NT2/D1 (cell line): ENCODE measurements at regions not wholly inside any gene's neighbourhood (a gene's known extent, or its start where the extent isn't known, plus 50 kb on each side); places are given as distances from the start of the nearest gene placed in this dataset.

ENCODE experiments used
- SUZ12 ChIP-seq: IDR thresholded peaks from 2 replicates; pipeline ENCODE4 v1.6.1; 2011; ENCODE audit not compliant: insufficient read length, insufficient read depth; ENCODE audit errors: extremely low read depth
- YY1 ChIP-seq: IDR thresholded peaks from 2 replicates; pipeline ENCODE4 v1.6.1; 2011; ENCODE audit not compliant: insufficient read length, insufficient read depth
- ZNF274 ChIP-seq: IDR thresholded peaks from 2 replicates; pipeline ENCODE4 v1.6.1; 2011; ENCODE audit warnings: mild to moderate bottlenecking, low read depth, low read length

DNA sequence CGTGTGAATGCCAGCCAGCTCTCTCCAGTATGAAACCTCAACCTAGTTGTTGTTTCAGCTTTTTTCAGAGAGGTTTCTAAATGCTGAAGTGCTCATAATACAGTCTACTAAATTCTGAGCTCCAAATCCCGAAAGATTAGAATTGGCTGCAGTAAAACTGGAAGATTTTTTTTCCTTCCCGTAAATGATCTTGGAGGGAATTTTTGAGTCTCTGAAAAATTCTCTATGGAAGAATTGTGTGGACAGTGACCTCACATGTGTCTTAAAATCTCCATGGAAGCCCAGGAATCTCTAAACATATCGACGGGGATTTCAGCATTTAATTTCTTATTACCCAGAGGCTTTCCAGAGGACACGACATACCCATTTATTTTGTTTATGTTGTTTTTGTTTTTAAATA lies 1499.2 kb downstream of the LRRC4C start:
- no peak for TF ChIP-seq ZNF274
- no peak for TF ChIP-seq SUZ12
- no peak for TF ChIP-seq YY1
